ENCODE measurements at regions not wholly inside any gene's neighbourhood (a gene's known extent, or its start where the extent isn't known, plus 50 kb on each side); places are given as distances from the start of the nearest gene placed in this dataset.

DNA sequence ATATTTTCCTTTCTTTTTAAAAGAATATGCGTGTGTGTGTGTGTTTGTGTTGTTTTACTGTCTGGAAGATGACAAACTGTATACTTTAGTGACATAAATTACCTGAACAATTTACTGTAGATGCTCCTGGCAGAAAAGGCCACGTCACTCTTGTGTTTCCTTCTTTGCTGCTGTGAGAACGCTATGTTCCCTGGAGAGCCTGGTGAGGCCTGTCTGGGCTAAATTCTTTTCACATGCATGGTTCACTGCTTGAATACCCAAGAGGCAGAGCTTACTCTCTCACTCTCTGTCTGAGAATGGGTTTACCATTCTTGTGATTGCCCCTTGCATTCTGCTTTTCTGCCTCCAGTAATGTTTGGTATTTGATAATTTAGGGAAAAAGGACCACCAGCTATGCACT, 64.3 kb downstream of the EDN1 start:
- H3K9me3 ChIP-seq: no peaks in the 10 kb centered on the region
- H3K4me1 ChIP-seq: no peaks in the 10 kb centered on the region
- DNase-seq: no peak
- H3K27me3 ChIP-seq: no peaks in the 10 kb centered on the region
- no peaks in the 10 kb centered on the region for H3K36me3 ChIP-seq (ENCODE audit: low read depth, missing control alignments)
- intact Hi-C loops (cut with DNase I; ENCODE audit: low total_unique reads): no loop called here
- H3K4me3 ChIP-seq: no peak overlapping the region
- TF ChIP-seq, protein P1, sequence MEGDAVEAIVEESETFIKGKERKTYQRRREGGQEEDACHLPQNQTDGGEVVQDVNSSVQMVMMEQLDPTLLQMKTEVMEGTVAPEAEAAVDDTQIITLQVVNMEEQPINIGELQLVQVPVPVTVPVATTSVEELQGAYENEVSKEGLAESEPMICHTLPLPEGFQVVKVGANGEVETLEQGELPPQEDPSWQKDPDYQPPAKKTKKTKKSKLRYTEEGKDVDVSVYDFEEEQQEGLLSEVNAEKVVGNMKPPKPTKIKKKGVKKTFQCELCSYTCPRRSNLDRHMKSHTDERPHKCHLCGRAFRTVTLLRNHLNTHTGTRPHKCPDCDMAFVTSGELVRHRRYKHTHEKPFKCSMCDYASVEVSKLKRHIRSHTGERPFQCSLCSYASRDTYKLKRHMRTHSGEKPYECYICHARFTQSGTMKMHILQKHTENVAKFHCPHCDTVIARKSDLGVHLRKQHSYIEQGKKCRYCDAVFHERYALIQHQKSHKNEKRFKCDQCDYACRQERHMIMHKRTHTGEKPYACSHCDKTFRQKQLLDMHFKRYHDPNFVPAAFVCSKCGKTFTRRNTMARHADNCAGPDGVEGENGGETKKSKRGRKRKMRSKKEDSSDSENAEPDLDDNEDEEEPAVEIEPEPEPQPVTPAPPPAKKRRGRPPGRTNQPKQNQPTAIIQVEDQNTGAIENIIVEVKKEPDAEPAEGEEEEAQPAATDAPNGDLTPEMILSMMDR (IDR thresholded peaks at IDR 0.05): no peak
- TF ChIP-seq POLR2A (IDR thresholded peaks at IDR 0.05): no peak
- WGBS, 2 donors: 47 to 56% methylated on average over 3 of the region's 3 CpGs
- H3K27ac ChIP-seq: no peak overlapping the region

DNA sequence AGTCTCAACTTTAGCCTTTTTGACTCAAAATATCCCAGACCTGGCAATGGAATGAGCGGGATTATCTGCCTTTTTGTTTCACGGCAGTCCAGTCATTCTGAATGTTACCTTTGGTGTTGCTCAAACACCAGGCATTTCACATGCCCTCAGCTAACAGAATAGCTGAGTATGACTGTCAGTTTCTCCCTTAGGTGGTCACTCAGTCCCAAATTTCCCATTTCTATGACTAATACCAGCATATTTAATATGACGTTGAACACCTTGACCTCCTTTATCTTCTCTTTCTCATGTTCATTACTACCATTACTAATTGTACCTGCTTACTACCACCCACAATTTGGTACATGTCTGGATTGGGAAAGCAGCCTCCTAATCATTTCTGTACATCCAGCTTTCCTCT, 65.2 kb downstream of the EDN1 start:
- no peaks in the 10 kb centered on the region for H3K36me3 ChIP-seq (ENCODE audit: low read depth, missing control alignments)
- WGBS, 2 donors: 90 to 92% methylated on average over 3 of the region's 3 CpGs
- no peaks in the 10 kb centered on the region for H3K4me1 ChIP-seq
- H3K9me3 ChIP-seq: no peaks in the 10 kb centered on the region
- no peaks in the 10 kb centered on the region for H3K27me3 ChIP-seq
- TF ChIP-seq, protein P1 (IDR thresholded peaks at IDR 0.05): no peak
- TF ChIP-seq POLR2A (IDR thresholded peaks at IDR 0.05): no peak
- no peak overlapping the region for H3K4me3 ChIP-seq
- H3K27ac ChIP-seq: no peak overlapping the region
- intact Hi-C loops (cut with DNase I; ENCODE audit: low total_unique reads): no loop called here
- DNase-seq: no peak

DNA sequence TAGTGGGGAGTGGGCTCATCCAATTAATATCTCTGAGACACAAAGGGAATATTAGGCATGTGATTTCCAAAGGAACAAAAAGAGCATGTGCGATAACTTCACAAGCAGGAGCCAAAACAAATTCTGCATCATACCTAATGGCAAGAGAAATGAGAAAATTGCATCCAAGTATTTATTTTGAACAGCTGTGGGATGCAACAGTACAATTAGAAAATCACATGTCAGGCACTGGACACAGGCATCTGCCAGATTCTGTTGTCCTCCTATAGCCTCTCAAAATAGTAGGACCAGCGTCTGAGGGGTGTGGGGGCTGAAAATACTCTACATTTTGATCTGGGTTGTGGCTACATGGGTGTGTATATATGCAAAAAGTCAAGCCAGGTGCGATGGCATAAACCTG, 66.3 kb downstream of the EDN1 start:
- Histone ChIP-seq H3K4me3 (no peak overlapping the region), H3K27me3 (no peaks in the 10 kb centered on the region), H3K4me1 (no peaks in the 10 kb centered on the region), H3K27ac (no peak overlapping the region), H3K36me3 (ENCODE audit: low read depth, missing control alignments) (no peaks in the 10 kb centered on the region), H3K9me3 (no peaks in the 10 kb centered on the region)
- DNase-seq: no peak
- intact Hi-C loops (cut with DNase I; ENCODE audit: low total_unique reads): no loop called here
- 77 to 85% methylated on average over 3 of the region's 3 CpGs for WGBS, 2 donors
- no peak for TF ChIP-seq POLR2A (IDR thresholded peaks at IDR 0.05)
- TF ChIP-seq, protein P1 (IDR thresholded peaks at IDR 0.05): no peak

DNA sequence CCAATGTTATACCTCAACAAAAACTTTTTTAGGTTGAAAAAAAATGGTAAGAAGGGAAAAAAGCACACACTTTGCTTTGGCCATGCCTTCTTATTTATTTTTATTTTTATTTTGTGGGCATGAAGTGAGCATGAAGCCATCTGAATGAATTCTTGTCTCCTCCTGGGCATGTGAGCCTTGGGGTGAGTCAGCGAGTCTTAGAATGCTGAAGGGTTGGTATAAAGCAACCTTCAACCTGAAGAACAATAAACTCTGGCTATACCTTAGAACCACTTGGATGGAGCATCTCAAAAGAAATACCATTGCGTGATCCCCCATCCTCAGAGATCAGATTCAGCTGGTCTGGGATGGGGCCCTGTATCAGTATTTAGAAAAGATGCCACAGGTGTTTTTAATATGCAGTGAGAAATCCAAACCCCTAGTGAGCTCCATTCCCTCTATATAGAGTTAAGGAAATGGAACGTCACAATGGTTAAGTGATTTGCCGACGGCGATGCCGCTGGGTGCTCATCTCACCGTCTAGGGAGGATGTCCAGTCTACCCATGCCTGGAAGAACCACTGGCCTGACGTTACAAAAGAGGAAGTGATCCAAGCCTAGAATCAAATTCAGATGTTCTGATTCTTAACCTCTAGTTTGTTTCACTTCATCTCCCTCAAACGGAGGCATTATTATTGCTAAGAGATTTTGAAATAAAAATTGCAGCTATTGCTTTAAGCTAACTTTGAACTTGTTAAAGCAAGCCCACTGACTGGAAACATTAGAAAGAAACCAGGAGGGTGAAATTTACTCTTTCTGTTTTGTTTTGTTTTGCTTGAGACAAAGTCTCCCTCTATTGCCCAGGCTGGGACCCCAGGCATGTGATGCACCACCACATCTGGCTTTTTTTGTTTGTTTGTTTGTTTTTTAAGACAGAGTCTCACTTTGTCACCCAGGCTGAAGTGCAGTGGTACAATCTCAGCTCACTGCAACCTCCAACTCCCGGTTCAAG, 67.1 kb downstream of the EDN1 start:
- intact Hi-C loops (cut with DNase I; ENCODE audit: low total_unique reads): no loop called here
- Histone ChIP-seq H3K36me3 (ENCODE audit: low read depth, missing control alignments) (no peaks in the 10 kb centered on the region), H3K9me3 (no peaks in the 10 kb centered on the region), H3K27ac (no peak overlapping the region), H3K4me1 (no peaks in the 10 kb centered on the region), H3K4me3 (no peak overlapping the region), H3K27me3 (no peaks in the 10 kb centered on the region)
- 86 to 89% methylated on average over 11 of the region's 11 CpGs for WGBS, 2 donors
- DNase-seq: no peak
- TF ChIP-seq, protein P1 (IDR thresholded peaks at IDR 0.05): no peak
- TF ChIP-seq POLR2A (IDR thresholded peaks at IDR 0.05): no peak

DNA sequence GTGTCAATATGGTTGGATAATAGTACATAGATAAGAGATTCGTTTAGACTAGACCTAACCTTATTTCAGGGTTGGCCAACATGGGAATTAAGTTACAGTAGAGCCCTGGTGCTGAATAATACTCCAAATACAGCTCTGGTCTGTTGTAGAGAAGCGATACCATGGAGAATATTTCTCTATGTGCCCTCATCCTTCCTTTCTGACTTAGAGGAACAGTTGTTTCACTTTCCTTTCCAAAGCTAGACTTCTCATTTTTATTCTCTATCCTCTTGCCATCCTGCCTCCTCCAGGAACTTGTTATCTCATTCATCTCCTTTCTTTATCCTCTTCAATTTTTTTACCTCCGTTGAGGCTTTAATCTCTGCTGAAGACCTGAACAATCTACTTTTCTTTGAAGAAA, 68.9 kb downstream of the EDN1 start:
- WGBS, 2 donors: 70 to 74% methylated on average over 3 of the region's 3 CpGs
- intact Hi-C loops (cut with DNase I; ENCODE audit: low total_unique reads): no loop called here

More for the DNA sequence above, 68.9 kb downstream of the EDN1 start:
- Histone ChIP-seq H3K4me1 (no peaks in the 10 kb centered on the region), H3K36me3 (ENCODE audit: low read depth, missing control alignments) (no peaks in the 10 kb centered on the region), H3K4me3 (no peak overlapping the region), H3K27me3 (no peaks in the 10 kb centered on the region), H3K9me3 (no peaks in the 10 kb centered on the region), H3K27ac (no peak overlapping the region)
- no peak for DNase-seq
- no peak for TF ChIP-seq POLR2A (IDR thresholded peaks at IDR 0.05)
- TF ChIP-seq, protein P1 (IDR thresholded peaks at IDR 0.05): no peak

Measured in testis (tissue), 2 donors.